Upper lobe of left lung (tissue), 6 donors: ENCODE measurements at regions not wholly inside any gene's neighbourhood (a gene's known extent, or its start where the extent isn't known, plus 50 kb on each side); places are given as distances from the start of the nearest gene placed in this dataset.
A peak's percentile ranks its signal among the peaks of the same experiment; 100 is the strongest.

Source experiments
- ATAC-seq, 2 donors: fragments of 200-7000 bp; cut with Tn5 transposase; one replicate each; pipeline ENCODE4 v1.9.1; 2022; ENCODE audit warnings: mild to moderate bottlenecking in 2 of 2, moderate library complexity in 2 of 2; ENCODE audit not compliant: low FRiP score in 2 of 2
- DNase-seq, 2 donors: peaks; one replicate each; pipeline ENCODE4 v3.0.0-alpha.2; 2019 to 2020
- H3K27ac ChIP-seq, 4 donors: fragments of 200-600 bp; sonication (generic); one replicate each; pipeline ENCODE4 v1.5.1; 2016 to 2019
- H3K27me3 ChIP-seq, 4 donors: fragments of 200-600 bp; sonication (generic); one replicate each; pipeline ENCODE4 v1.5.1; 2017 to 2019
- H3K36me3 ChIP-seq, 4 donors: fragments of 200-600 bp; sonication (generic); one replicate each; pipeline ENCODE4 v1.5.1; 2016 to 2019
- H3K4me1 ChIP-seq, 4 donors: fragments of 200-600 bp; sonication (generic); one replicate each; pipeline ENCODE4 v1.5.1; 2018 to 2019
- H3K4me3 ChIP-seq, 4 donors: fragments of 200-600 bp; sonication (generic); one replicate each; pipeline ENCODE4 v1.5.1; 2017 to 2019; ENCODE audit warnings: mild to moderate bottlenecking in 2 of 4, moderate library complexity in 1 of 4
- H3K9me3 ChIP-seq, 4 donors: fragments of 200-600 bp; sonication (generic); one replicate each; pipeline ENCODE4 v1.5.1; 2018 to 2019
- EP300 ChIP-seq, 4 donors: sonication (generic); formaldehyde crosslinking; IDR thresholded peaks; one replicate each; pipeline ENCODE4 v1.5.1; 2017; ENCODE audit warnings: antibody characterized with exemption in 4 of 4, control low read depth in 2 of 4
- POLR2A ChIP-seq, 4 donors: fragments of 450-650 bp; IDR thresholded peaks; one replicate each; pipeline ENCODE4 v1.5.1; 2016 to 2017; ENCODE audit warnings: antibody characterized with exemption in 4 of 4, mild to moderate bottlenecking in 2 of 4
- POLR2AphosphoS5 ChIP-seq, 2 donors: sonication (generic); formaldehyde crosslinking; IDR thresholded peaks; one replicate each; pipeline ENCODE4 v1.5.1; 2017; ENCODE audit warnings: antibody characterized with exemption in 2 of 2
- WGBS, 2 donors: methylation state at CpG; one replicate each; pipeline ENCODE4 v1.1.5; 2017 to 2018; 5-methylcytosine and 5-hydroxymethylcytosine counted together
- TF ChIP-seq, protein P1 (sequence below), 6 experiments: fragments of 450-650 bp in 4 of 6; fragments of 200-600 bp in 2 of 6; sonication (generic) in 2 of 6; IDR thresholded peaks; one replicate each; pipeline ENCODE4 v1.5.1; 2016 to 2019; ENCODE audit warnings: antibody characterized with exemption in 6 of 6
- donor health status: DM: no; HTN: no; CAD: no; lungs with moderate emphysema.
- donor health status: DM: no; HTN: yes; CAD: no; lungs with severe emphysema.

DNA sequence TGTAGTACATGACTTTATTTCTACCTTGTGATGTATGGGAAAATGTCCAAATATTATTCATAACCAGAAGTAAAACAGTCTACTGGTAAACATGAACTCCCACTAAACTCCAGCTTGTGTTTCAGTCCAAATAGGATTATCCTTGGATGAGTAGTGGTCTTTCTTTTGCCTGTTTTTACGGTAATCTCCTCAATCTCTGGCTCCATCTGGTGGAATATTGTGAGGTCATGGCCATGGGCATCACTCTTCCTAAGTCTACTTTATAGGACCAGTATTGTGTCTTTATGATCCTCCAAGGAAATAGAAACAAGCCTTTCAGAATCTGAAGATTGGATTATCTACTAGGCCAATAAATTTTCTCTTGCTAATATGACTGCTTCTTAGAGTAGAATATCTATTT is 505.0 kb downstream of the BMP2 start:
- Histone ChIP-seq H3K27ac (no peak overlapping the region), H3K36me3 (no peaks in the 10 kb centered on the region), H3K4me1 (no peaks in the 10 kb centered on the region), H3K27me3 (no peaks in the 10 kb centered on the region), H3K9me3 (no peaks in the 10 kb centered on the region), H3K4me3 (no peak overlapping the region)
- TF ChIP-seq EP300 (IDR thresholded peaks at IDR 0.05) (no peak), POLR2A (IDR thresholded peaks at IDR 0.05) (no peak), POLR2AphosphoS5 (IDR thresholded peaks at IDR 0.05) (no peak)
- TF ChIP-seq, protein P1, sequence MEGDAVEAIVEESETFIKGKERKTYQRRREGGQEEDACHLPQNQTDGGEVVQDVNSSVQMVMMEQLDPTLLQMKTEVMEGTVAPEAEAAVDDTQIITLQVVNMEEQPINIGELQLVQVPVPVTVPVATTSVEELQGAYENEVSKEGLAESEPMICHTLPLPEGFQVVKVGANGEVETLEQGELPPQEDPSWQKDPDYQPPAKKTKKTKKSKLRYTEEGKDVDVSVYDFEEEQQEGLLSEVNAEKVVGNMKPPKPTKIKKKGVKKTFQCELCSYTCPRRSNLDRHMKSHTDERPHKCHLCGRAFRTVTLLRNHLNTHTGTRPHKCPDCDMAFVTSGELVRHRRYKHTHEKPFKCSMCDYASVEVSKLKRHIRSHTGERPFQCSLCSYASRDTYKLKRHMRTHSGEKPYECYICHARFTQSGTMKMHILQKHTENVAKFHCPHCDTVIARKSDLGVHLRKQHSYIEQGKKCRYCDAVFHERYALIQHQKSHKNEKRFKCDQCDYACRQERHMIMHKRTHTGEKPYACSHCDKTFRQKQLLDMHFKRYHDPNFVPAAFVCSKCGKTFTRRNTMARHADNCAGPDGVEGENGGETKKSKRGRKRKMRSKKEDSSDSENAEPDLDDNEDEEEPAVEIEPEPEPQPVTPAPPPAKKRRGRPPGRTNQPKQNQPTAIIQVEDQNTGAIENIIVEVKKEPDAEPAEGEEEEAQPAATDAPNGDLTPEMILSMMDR (IDR thresholded peaks at IDR 0.05), result no peak
- no peak for DNase-seq
- 45 to 80% methylated on average over 1 of the region's 1 CpG for WGBS, 2 donors
- ATAC-seq, result no peak

DNA sequence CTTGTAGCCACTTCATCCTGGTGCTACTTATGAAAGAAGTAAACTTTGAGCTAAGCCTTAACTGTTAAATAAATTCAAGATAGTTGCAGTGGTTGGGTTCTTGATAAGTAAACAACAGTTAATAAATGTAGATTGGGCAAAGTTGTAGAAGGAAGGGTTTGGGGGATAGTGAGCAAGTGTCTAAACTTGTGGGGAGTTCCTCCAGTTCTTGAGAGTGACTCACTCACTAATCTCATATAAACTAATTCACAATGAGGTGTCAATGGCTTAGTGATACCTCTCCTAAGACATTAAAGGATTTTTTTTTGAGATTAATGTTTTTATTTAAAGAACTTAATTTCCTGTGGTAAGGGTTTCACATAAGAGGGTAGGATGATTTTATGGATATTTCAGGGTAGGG is 507.4 kb downstream of the BMP2 start:
- Histone ChIP-seq H3K9me3 (no peaks in the 10 kb centered on the region), H3K27ac (no peak overlapping the region), H3K27me3 (no peaks in the 10 kb centered on the region), H3K4me3 (no peak overlapping the region), H3K36me3 (no peaks in the 10 kb centered on the region), H3K4me1 (no peaks in the 10 kb centered on the region)
- TF ChIP-seq, protein P1 (IDR thresholded peaks at IDR 0.05), result no peak
- TF ChIP-seq POLR2A (IDR thresholded peaks at IDR 0.05) (no peak), POLR2AphosphoS5 (IDR thresholded peaks at IDR 0.05) (no peak), EP300 (IDR thresholded peaks at IDR 0.05) (no peak)
- ATAC-seq (no peak), DNase-seq (no peak)

DNA sequence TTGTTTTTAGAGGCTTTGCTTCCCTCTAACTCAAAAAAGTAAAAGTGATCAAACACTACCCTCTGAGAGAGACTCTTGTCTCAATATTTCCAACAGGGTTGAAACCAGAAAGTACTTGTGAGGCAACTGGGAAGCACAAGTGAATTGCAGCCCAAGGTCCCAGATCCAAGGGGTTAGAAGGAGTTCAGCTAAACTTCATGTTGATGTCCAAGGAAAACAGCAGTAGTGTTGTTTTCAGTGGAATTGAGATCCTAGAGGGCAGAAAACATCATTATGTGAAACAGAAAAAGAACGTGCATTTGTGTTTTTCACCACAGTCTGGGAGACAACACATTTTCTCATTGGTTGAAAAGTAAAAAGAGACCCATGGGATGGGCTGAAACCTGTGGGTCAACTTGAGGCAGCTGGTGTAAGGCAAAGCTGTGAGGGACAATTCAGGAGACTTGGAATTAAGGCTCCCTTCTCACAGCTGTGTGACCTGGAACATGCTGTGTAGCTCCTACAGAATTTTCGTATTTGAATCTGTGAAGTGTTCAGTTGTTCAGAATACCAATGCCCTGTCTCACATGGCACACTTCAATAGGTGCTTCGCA is 508.3 kb downstream of the BMP2 start:
- no peak for ATAC-seq
- WGBS, 2 donors, result 84 to 87% methylated on average over 3 of the region's 3 CpGs

DNA sequence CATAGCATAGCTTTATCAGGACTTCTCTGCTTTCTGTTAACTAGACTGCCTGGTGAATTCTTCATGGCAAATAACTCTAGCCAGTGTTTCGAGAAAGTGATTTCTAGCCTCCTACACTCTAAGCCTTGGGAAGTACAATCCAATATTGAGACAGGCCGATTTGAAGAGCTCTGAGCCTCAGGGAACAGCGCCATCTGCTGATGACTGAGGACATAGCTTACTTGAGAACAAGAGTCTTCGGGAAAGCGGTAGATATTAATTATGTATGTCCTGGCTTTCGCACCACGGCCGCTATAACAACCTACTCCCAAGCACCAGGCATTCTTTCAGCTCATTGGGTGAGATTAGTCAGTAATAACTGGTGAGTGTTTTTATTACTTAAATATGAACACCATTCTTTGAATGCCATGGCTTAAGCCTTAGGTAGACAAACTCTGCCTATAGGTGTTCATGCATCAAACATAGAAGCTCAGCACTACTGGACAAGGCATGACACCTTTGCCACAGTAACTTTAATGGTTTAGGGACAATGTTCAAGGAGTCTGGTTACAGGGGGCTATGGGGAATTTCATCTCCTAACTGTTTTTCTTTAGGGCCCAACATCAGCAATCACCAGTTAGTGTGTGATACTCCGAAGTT is 518.6 kb downstream of the BMP2 start:
- peak in 1 of 2 donors; percentile 73 for DNase-seq
- TF ChIP-seq POLR2A (IDR thresholded peaks at IDR 0.05) (no peak), POLR2AphosphoS5 (IDR thresholded peaks at IDR 0.05) (no peak), EP300 (IDR thresholded peaks at IDR 0.05) (no peak)
- TF ChIP-seq, protein P1 (IDR thresholded peaks at IDR 0.05), result peak in 5 of 6 experiments; percentile 44 to 78 (median 68)
- no peak overlapping the region for H3K4me3 ChIP-seq
- no peak overlapping the region for H3K27ac ChIP-seq
- H3K36me3 ChIP-seq, result no peaks in the 10 kb centered on the region
- H3K9me3 ChIP-seq, result no peaks in the 10 kb centered on the region
- ATAC-seq, result peak; percentile 76 to 89
- no peaks in the 10 kb centered on the region for H3K4me1 ChIP-seq
- H3K27me3 ChIP-seq, result no peaks in the 10 kb centered on the region
- WGBS, 2 donors, result 14 to 20% methylated on average over 9 of the region's 9 CpGs

More for the DNA sequence above, 508.3 kb downstream of the BMP2 start:
- no peak for DNase-seq
- Histone ChIP-seq H3K4me3 (no peak overlapping the region), H3K9me3 (no peaks in the 10 kb centered on the region), H3K36me3 (no peaks in the 10 kb centered on the region), H3K27me3 (no peaks in the 10 kb centered on the region), H3K4me1 (no peaks in the 10 kb centered on the region), H3K27ac (no peak overlapping the region)
- no peak for TF ChIP-seq POLR2AphosphoS5 (IDR thresholded peaks at IDR 0.05)

DNA sequence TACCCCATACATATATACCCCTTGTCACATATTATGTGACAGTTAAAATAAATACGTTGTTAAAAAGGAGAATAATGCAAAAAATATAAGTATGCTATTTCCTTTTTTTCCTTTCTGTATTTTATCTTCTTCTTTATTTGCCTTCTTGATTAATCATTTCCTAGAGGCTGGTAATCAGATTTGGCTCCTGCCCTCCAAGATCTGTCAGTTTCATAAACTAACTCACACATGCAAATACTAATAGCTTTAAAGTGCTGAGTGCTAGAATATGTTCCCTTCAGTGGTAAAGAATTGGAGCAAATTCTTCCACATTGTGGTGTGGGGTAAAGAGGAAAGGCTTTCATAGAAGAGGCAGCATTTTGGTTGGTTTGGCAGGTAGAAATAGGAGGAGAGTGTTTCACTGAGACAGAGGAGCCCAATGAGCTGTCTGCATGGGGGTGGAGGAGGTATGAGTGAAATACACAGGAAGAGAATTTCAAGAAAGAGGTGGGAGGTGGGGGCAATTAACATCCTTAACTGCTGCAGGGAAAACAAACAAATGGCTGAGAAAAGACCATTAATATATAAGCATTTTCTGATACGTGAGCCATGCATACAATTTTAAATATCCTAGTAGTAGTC is 523.9 kb downstream of the BMP2 start:
- WGBS, 2 donors, result 38 to 58% methylated on average over 2 of the region's 2 CpGs
- H3K9me3 ChIP-seq, result no peaks in the 10 kb centered on the region
- TF ChIP-seq, protein P1 (IDR thresholded peaks at IDR 0.05), result no peak
- TF ChIP-seq EP300 (IDR thresholded peaks at IDR 0.05) (no peak), POLR2AphosphoS5 (IDR thresholded peaks at IDR 0.05) (no peak), POLR2A (IDR thresholded peaks at IDR 0.05) (no peak)
- no peak for DNase-seq
- no peaks in the 10 kb centered on the region for H3K4me1 ChIP-seq
- no peak overlapping the region for H3K4me3 ChIP-seq
- H3K27me3 ChIP-seq, result no peaks in the 10 kb centered on the region
- ATAC-seq, result no peak
- H3K36me3 ChIP-seq, result no peaks in the 10 kb centered on the region
- H3K27ac ChIP-seq, result no peak overlapping the region
